ENCODE measurements at regions not wholly inside any gene's neighbourhood (a gene's known extent, or its start where the extent isn't known, plus 50 kb on each side); places are given as distances from the start of the nearest gene placed in this dataset.

DNA sequence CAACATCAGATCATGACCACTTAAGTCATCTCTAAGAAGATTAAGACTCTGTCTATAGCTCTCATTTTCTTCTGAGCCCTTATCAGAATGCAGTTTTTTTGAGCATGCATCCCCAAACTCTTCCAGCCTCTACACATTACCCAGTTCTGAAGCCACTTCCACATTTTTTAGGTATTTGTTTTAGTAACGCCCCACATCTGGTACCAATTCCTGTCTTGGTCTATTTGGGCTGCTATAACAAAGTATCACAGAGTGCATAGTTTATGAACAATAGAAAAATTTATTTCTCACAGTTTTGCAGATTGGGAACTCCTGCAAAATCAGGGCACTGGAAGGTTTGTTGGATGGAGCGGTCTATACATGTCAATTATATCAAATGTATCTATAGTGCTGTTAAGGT is 107.7 kb upstream of the KCND2 start:
- TF ChIP-seq, protein P1, sequence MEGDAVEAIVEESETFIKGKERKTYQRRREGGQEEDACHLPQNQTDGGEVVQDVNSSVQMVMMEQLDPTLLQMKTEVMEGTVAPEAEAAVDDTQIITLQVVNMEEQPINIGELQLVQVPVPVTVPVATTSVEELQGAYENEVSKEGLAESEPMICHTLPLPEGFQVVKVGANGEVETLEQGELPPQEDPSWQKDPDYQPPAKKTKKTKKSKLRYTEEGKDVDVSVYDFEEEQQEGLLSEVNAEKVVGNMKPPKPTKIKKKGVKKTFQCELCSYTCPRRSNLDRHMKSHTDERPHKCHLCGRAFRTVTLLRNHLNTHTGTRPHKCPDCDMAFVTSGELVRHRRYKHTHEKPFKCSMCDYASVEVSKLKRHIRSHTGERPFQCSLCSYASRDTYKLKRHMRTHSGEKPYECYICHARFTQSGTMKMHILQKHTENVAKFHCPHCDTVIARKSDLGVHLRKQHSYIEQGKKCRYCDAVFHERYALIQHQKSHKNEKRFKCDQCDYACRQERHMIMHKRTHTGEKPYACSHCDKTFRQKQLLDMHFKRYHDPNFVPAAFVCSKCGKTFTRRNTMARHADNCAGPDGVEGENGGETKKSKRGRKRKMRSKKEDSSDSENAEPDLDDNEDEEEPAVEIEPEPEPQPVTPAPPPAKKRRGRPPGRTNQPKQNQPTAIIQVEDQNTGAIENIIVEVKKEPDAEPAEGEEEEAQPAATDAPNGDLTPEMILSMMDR (IDR thresholded peaks at IDR 0.05; ENCODE audit: control insufficient read depth, extremely low read depth, insufficient read depth), result no peak
- no peak for DNase-seq (ENCODE audit: low read depth)
- no peak overlapping the region for H3K4me3 ChIP-seq (ENCODE audit: low read depth, low read length)

- H3K4me3 ChIP-seq (ENCODE audit: low read depth, low read length), result no peak overlapping the region
- TF ChIP-seq, protein P1 (IDR thresholded peaks at IDR 0.05; ENCODE audit: control insufficient read depth, extremely low read depth, insufficient read depth), result no peak
- no peak for DNase-seq (ENCODE audit: low read depth)
These were observed 104.9 kb upstream of the KCND2 start for GRCh38 chr7:120168066-120168465.

DNA sequence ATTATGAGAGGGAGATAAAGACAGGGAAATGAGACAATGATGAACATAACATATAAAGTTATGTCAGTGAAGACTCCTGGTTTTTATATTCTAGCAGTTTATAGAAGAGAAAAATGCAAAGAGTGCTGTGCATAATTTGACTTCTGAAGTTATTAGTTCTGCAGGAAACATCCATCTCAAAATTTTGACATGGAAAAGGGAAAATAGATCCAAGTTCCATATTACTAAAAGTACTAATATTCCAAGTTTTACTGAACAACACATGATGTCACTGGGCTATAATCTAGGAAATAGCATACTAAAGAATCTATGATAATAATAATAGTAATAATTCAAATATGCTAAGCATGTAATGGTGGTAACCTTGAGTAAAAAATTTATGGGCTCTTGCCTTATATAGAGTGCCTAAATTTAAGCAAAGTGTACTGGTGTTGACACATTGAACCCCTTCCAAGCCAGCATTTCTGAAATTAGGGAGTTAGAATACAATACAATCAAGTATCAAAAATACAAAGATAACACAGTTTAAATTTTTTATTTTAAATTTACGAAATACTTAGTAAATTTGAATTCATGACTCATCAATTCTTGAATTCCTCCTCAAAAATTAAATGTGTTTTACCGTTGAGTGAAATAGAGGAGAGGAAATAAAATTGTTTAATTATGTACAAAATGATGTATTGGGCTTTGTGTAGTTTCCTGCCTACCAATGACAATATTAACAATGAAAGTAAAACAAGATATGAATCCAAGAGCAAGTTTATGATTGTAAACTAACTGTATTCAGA is 102.8 kb upstream of the KCND2 start:
- DNase-seq (ENCODE audit: low read depth), result no peak
- TF ChIP-seq, protein P1 (IDR thresholded peaks at IDR 0.05; ENCODE audit: control insufficient read depth, extremely low read depth, insufficient read depth), result no peak
- H3K4me3 ChIP-seq (ENCODE audit: low read depth, low read length), result no peak overlapping the region

DNA sequence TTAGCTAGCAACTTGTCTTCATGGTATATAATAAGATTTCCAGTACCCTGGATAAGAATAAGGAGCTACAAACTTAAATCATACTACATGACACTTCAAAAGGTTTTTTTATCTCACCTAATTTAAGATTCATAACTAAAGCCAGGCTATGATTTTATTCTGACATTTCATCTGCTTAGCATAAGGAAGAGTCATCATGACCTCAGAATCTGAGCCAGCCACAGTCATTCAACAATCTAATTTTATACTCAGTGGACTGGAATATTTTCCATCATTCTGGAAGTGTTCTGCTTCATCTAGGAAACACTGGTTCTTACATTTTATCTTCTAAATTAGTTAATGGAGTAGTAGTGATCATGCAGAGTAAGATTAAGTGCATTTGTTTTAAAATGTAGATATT is 102.1 kb upstream of the KCND2 start:
- TF ChIP-seq, protein P1 (IDR thresholded peaks at IDR 0.05; ENCODE audit: control insufficient read depth, extremely low read depth, insufficient read depth), result no peak
- H3K4me3 ChIP-seq (ENCODE audit: low read depth, low read length), result no peak overlapping the region
- DNase-seq (ENCODE audit: low read depth), result no peak

DNA sequence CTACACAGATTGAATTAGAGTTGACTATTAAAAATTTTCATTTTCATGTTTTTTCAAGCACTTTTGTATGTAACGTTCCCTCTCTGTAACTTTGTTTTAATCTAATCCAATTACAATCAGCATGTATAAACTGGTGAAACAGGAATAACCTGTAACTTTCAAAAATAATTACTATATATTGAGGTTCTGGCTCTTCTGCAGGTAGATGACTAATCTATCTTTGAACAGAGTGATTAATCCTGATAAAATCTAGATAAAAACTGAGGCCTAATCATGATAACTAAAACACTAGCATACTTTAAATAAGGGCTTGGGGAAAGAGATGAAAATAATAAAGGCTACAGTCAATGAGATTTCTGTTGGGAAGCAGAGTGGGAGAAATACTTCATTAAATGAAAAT is 101.6 kb upstream of the KCND2 start:
- TF ChIP-seq, protein P1 (IDR thresholded peaks at IDR 0.05; ENCODE audit: control insufficient read depth, extremely low read depth, insufficient read depth), result no peak
- no peak overlapping the region for H3K4me3 ChIP-seq (ENCODE audit: low read depth, low read length)

DNA sequence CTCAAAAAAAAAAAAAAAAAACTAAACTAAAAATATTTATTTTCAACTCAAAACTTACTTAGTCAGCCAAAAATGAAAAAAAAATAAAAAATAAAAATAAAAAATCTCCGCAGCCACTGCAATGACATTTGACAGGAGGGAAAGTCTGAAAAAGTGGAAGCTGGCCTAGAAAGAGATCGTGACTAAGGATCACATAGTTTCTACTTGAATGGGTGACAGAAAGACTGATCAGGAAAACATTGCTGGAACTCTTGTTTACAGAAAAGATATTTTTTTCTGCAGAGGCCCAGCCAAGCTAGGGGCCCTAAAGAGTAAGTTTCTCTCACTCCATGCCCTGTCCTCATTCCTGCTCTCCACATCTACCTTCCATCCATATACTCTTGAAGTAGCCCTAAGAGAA is 92.8 kb upstream of the KCND2 start:
- H3K4me3 ChIP-seq (ENCODE audit: low read depth, low read length), result no peak overlapping the region
- TF ChIP-seq, protein P1 (IDR thresholded peaks at IDR 0.05; ENCODE audit: control insufficient read depth, extremely low read depth, insufficient read depth), result no peak
- no peak for DNase-seq (ENCODE audit: low read depth)

More for the DNA sequence above, 101.6 kb upstream of the KCND2 start:
- no peak for DNase-seq (ENCODE audit: low read depth)

GRCh38 chr7:120181499-120181898 is 91.5 kb upstream of the KCND2 start:
- TF ChIP-seq, protein P1 (IDR thresholded peaks at IDR 0.05; ENCODE audit: control insufficient read depth, extremely low read depth, insufficient read depth), result no peak
- H3K4me3 ChIP-seq (ENCODE audit: low read depth, low read length), result no peak overlapping the region
- DNase-seq (ENCODE audit: low read depth), result no peak

All from LNCaP clone FGC (cell line).